Karpas-422 (cell line): ENCODE measurements at regions not wholly inside any gene's neighbourhood (a gene's known extent, or its start where the extent isn't known, plus 50 kb on each side); places are given as distances from the start of the nearest gene placed in this dataset.

Experiments
- DNase-seq: peaks from one replicate; pipeline ENCODE4 v3.0.0-alpha.2; 2015
- H2AFZ ChIP-seq: fragments of 200-600 bp; sonication (generic); 2 replicates; pipeline ENCODE4 v1.6.1; 2014; ENCODE audit warnings: antibody characterized with exemption, low read length, mixed read lengths
- H3K27ac ChIP-seq: fragments of 200-600 bp; sonication (generic); 2 replicates; pipeline ENCODE4 v1.5.1; 2014; ENCODE audit warnings: mild to moderate bottlenecking, low read length, moderate library complexity
- H3K27me3 ChIP-seq: fragments of 200-600 bp; sonication (generic); 2 replicates; pipeline ENCODE4 v1.6.1; 2014; ENCODE audit warnings: low read length, mixed read lengths
- H3K36me3 ChIP-seq: fragments of 200-600 bp; sonication (generic); 2 replicates; pipeline ENCODE4 v1.6.1; 2014; ENCODE audit warnings: low read length, mixed read lengths; ENCODE audit not compliant: insufficient read depth
- H3K4me1 ChIP-seq: fragments of 200-600 bp; sonication (generic); 2 replicates; pipeline ENCODE4 v1.6.1; 2014; ENCODE audit warnings: mild to moderate bottlenecking, low read length, mixed read lengths
- H3K4me2 ChIP-seq: fragments of 200-600 bp; sonication (generic); 2 replicates; pipeline ENCODE4 v1.6.1; 2014; ENCODE audit warnings: low read length, low read depth, mild to moderate bottlenecking; ENCODE audit not compliant: poor library complexity, severe bottlenecking
- H3K4me3 ChIP-seq: fragments of 200-600 bp; sonication (generic); 2 replicates; pipeline ENCODE4 v1.5.1; 2014; ENCODE audit warnings: mild to moderate bottlenecking, antibody characterized with exemption, low read length, mixed read lengths
- H3K79me2 ChIP-seq: fragments of 200-600 bp; sonication (generic); 2 replicates; pipeline ENCODE4 v1.6.1; 2014; ENCODE audit warnings: mild to moderate bottlenecking, low read length, mixed read lengths
- H3K9ac ChIP-seq: fragments of 200-600 bp; sonication (generic); 2 replicates; pipeline ENCODE4 v1.6.0; 2014; ENCODE audit warnings: low read length
- H3K9me2 ChIP-seq: fragments of 200-600 bp; sonication (generic), shearing (Covaris generic); replicated peaks from 2 replicates; pipeline ENCODE4 v1.6.0; 2014; ENCODE audit warnings: mild to moderate bottlenecking, low read length, moderate library complexity; ENCODE audit not compliant: insufficient read depth
- H3K9me3 ChIP-seq: fragments of 300-700, 200-600 bp; sonication (generic); 2 replicates; pipeline ENCODE4 v1.6.1; 2014; ENCODE audit warnings: low read length, mixed read lengths
- H4K20me1 ChIP-seq: fragments of 200-600 bp; sonication (generic); 2 replicates; pipeline ENCODE4 v1.6.1; 2014; ENCODE audit warnings: mild to moderate bottlenecking, antibody characterized with exemption, low read length, low read depth; ENCODE audit not compliant: insufficient read depth

GRCh38 chr16:17843905-17844304, 373.1 kb upstream of the XYLT1 start:
- Histone ChIP-seq H3K27me3 (no peaks in the 10 kb centered on the region), H3K79me2 (no peaks in the 10 kb centered on the region), H4K20me1 (no peaks in the 10 kb centered on the region), H3K4me2 (no peak overlapping the region), H3K4me1 (no peaks in the 10 kb centered on the region), H3K4me3 (no peak overlapping the region), H3K9ac (no peak overlapping the region), H3K36me3 (no peaks in the 10 kb centered on the region), H3K9me3 (no peaks in the 10 kb centered on the region), H3K9me2 (no peaks in the 10 kb centered on the region), H3K27ac (no peak overlapping the region), H2AFZ (no peak overlapping the region)
- DNase-seq, result no peak

GRCh38 chr16:17839907-17840306, 369.1 kb upstream of the XYLT1 start:
- Histone ChIP-seq H3K27ac (no peak overlapping the region), H3K27me3 (no peaks in the 10 kb centered on the region), H2AFZ (no peak overlapping the region), H3K79me2 (no peaks in the 10 kb centered on the region), H3K4me3 (no peak overlapping the region), H4K20me1 (no peaks in the 10 kb centered on the region), H3K9me3 (no peaks in the 10 kb centered on the region), H3K9ac (no peak overlapping the region), H3K4me1 (no peaks in the 10 kb centered on the region), H3K9me2 (no peaks in the 10 kb centered on the region), H3K4me2 (no peak overlapping the region), H3K36me3 (no peaks in the 10 kb centered on the region)
- DNase-seq, result peak; percentile 6

GRCh38 chr16:17839272-17839671, 368.5 kb upstream of the XYLT1 start:
- Histone ChIP-seq H3K36me3 (no peaks in the 10 kb centered on the region), H3K9me3 (no peaks in the 10 kb centered on the region), H3K9ac (no peak overlapping the region), H3K27ac (no peak overlapping the region), H2AFZ (no peak overlapping the region), H3K9me2 (no peaks in the 10 kb centered on the region), H3K79me2 (no peaks in the 10 kb centered on the region), H3K4me3 (no peak overlapping the region), H4K20me1 (no peaks in the 10 kb centered on the region), H3K4me1 (no peaks in the 10 kb centered on the region), H3K4me2 (no peak overlapping the region), H3K27me3 (no peaks in the 10 kb centered on the region)
- DNase-seq, result no peak

GRCh38 chr16:17836868-17837602, 366.3 kb upstream of the XYLT1 start:
- Histone ChIP-seq H3K27ac (no peak overlapping the region), H3K27me3 (no peaks in the 10 kb centered on the region), H3K4me2 (no peak overlapping the region), H4K20me1 (no peaks in the 10 kb centered on the region), H3K36me3 (no peaks in the 10 kb centered on the region), H3K9ac (no peak overlapping the region), H3K9me2 (no peaks in the 10 kb centered on the region), H3K4me1 (no peaks in the 10 kb centered on the region), H3K9me3 (no peaks in the 10 kb centered on the region), H2AFZ (no peak overlapping the region), H3K4me3 (no peak overlapping the region), H3K79me2 (no peaks in the 10 kb centered on the region)
- DNase-seq, result no peak

- no peaks in the 10 kb centered on the region for H3K36me3 ChIP-seq
- H3K4me3 ChIP-seq, result no peak overlapping the region
- no peak overlapping the region for H2AFZ ChIP-seq
- no peaks in the 10 kb centered on the region for H3K79me2 ChIP-seq
- H3K27ac ChIP-seq, result no peak overlapping the region
- no peaks in the 10 kb centered on the region for H4K20me1 ChIP-seq
- H3K9me2 ChIP-seq, result no peaks in the 10 kb centered on the region
- H3K27me3 ChIP-seq, result no peaks in the 10 kb centered on the region
- no peaks in the 10 kb centered on the region for H3K9me3 ChIP-seq
- no peaks in the 10 kb centered on the region for H3K4me1 ChIP-seq
- H3K4me2 ChIP-seq, result no peak overlapping the region
- no peak for DNase-seq
- no peak overlapping the region for H3K9ac ChIP-seq
Observed at GRCh38 chr16:17835118-17835876, 364.5 kb upstream of the XYLT1 start.

- H3K9me3 ChIP-seq, result no peaks in the 10 kb centered on the region
- H3K27ac ChIP-seq, result no peak overlapping the region
- no peaks in the 10 kb centered on the region for H3K4me1 ChIP-seq
- H2AFZ ChIP-seq, result no peak overlapping the region
- H3K9me2 ChIP-seq, result no peaks in the 10 kb centered on the region
- H3K79me2 ChIP-seq, result no peaks in the 10 kb centered on the region
- DNase-seq, result no peak
- H3K4me3 ChIP-seq, result no peak overlapping the region
- H3K9ac ChIP-seq, result no peak overlapping the region
- H4K20me1 ChIP-seq, result no peaks in the 10 kb centered on the region
- no peak overlapping the region for H3K4me2 ChIP-seq
- H3K27me3 ChIP-seq, result no peaks in the 10 kb centered on the region
- H3K36me3 ChIP-seq, result no peaks in the 10 kb centered on the region
Observed at GRCh38 chr16:17832738-17833137, 362.0 kb upstream of the XYLT1 start.

GRCh38 chr16:17831330-17831729, 360.6 kb upstream of the XYLT1 start:
- Histone ChIP-seq H2AFZ (no peak overlapping the region), H4K20me1 (no peaks in the 10 kb centered on the region), H3K4me2 (no peak overlapping the region), H3K79me2 (no peaks in the 10 kb centered on the region), H3K4me1 (no peaks in the 10 kb centered on the region), H3K27me3 (no peaks in the 10 kb centered on the region), H3K4me3 (no peak overlapping the region), H3K36me3 (no peaks in the 10 kb centered on the region), H3K9me3 (no peaks in the 10 kb centered on the region), H3K27ac (no peak overlapping the region), H3K9ac (no peak overlapping the region), H3K9me2 (no peaks in the 10 kb centered on the region)
- no peak for DNase-seq

- H3K4me3 ChIP-seq, result no peak overlapping the region
- H3K4me1 ChIP-seq, result no peaks in the 10 kb centered on the region
- H3K4me2 ChIP-seq, result no peak overlapping the region
- no peak for DNase-seq
- H3K27ac ChIP-seq, result no peak overlapping the region
- H3K79me2 ChIP-seq, result no peaks in the 10 kb centered on the region
- H3K9ac ChIP-seq, result no peak overlapping the region
- H3K36me3 ChIP-seq, result no peaks in the 10 kb centered on the region
- no peaks in the 10 kb centered on the region for H3K9me2 ChIP-seq
- no peaks in the 10 kb centered on the region for H3K9me3 ChIP-seq
- no peaks in the 10 kb centered on the region for H3K27me3 ChIP-seq
- no peaks in the 10 kb centered on the region for H4K20me1 ChIP-seq
- H2AFZ ChIP-seq, result no peak overlapping the region
Observed at GRCh38 chr16:17830651-17831050, 359.9 kb upstream of the XYLT1 start.
